HG03097 (cell line): ENCODE measurements at regions not wholly inside any gene's neighbourhood (a gene's known extent, or its start where the extent isn't known, plus 50 kb on each side); places are given as distances from the start of the nearest gene placed in this dataset.

Experiments used
- ATAC-seq: cut with Tn5 transposase; IDR thresholded peaks from one replicate; pipeline ENCODE4 v1.9.1; 2021; ENCODE audit not compliant: unreplicated experiment, low FRiP score

GRCh38 chr5:56596155-56596554, 219.2 kb upstream of the MAP3K1 start:
- no peak for ATAC-seq

DNA sequence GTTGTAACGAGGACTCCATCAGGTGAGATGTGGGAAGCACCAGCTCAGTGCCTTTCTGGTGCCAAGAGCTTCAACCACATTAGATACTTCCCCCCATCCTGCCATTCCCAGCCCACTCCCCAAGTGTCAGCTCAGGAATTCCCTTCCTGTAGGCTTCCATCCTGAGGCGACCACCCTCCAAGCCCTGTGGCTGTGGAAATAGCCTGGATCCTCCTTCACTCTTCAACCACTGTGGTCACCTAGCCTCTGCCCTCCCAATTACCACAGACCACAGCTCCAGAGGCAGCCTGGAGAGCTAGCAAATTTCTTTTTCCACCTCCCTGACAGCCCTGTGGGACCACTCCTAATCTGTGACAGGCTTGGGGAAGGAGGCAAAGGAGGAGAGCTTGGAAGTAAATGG, 219.8 kb upstream of the MAP3K1 start:
- no peak for ATAC-seq

GRCh38 chr5:56594792-56595191, 220.6 kb upstream of the MAP3K1 start:
- ATAC-seq = no peak

- ATAC-seq = no peak
Measured at GRCh38 chr5:56591081-56591480, 224.3 kb upstream of the MAP3K1 start.

DNA sequence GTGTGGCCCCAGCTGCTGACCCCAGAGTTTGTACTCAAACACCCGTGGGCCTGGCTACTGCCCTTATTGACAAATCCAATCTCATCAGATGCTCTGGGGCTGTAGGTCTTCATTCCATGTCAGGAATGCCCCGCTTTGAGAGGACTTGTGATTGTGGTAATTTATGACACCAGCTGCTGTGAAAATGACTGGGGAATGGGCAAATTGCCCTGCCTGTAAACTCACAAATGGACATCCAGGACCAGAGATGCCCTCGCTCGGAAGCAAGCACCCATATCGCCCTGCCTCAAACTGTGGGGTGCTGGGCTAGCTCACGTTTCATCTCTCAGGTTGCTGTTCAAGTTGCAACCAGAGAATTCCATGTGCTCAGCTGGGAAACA, 225.9 kb upstream of the MAP3K1 start:
- ATAC-seq = no peak

- ATAC-seq = peak; percentile 98
Measured at GRCh38 chr5:56588636-56589480, 226.5 kb upstream of the MAP3K1 start.

DNA sequence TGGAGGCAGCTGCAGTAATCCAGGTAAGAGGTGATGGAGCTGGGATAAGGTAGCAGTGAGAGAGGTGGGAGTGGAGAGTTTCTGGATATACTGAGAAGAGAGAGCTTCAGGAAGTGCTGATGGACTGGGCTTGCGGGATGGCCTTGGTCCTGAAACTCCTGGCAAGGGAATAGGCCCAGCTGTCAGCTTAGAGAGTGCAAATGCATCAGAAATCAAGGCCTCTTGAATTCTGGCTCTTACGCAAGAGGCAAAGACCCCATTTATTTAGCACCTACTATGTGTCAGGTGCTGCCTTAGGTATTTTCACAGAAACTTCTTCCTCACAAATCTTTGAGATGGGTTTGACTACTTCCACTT, 227.2 kb upstream of the MAP3K1 start:
- no peak for ATAC-seq

- ATAC-seq = no peak
Measured at GRCh38 chr5:56587381-56588130, 227.8 kb upstream of the MAP3K1 start.

- no peak for ATAC-seq
Measured at GRCh38 chr5:56585999-56586691, 229.2 kb upstream of the MAP3K1 start.

DNA sequence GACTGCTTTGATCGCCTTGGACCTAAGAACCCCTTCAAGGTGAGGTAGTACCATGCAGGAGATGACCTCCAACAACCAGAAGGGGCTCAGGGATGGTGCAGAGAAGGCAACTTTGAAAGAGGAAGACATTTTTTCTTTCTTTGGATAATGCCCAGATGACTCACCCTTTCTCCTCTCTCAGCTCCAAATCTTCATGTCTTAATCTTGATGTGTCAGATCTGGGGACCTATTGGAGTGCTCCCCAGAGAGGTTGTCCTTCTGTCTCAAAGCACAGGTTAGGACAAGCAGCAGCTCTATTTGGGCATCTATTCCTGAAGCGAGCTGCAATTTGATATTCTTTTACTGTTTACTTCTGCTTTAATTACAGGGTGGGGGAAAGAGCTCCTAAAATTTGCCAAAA, 229.9 kb upstream of the MAP3K1 start:
- ATAC-seq = no peak

DNA sequence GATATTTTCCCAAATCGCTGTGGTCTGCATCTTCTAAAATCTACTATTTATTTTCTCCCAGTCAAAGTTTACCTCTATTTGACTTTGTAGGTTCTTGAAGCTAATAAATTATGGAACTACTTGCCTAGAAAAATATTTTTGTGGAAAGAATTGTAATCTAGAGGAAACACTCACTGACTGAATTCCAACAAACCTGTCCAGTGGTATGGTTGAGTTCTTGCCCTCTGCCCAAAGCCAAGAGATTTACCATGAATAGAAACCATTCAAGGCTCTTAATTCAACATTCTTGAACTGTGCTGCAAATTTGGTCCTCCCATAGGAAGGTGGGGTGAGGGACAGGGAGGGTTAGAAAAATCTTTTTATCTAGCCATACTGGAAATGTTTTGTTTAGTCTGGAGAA, 233.9 kb upstream of the MAP3K1 start:
- no peak for ATAC-seq

- no peak for ATAC-seq
Measured at GRCh38 chr5:56580864-56581263, 234.5 kb upstream of the MAP3K1 start.

DNA sequence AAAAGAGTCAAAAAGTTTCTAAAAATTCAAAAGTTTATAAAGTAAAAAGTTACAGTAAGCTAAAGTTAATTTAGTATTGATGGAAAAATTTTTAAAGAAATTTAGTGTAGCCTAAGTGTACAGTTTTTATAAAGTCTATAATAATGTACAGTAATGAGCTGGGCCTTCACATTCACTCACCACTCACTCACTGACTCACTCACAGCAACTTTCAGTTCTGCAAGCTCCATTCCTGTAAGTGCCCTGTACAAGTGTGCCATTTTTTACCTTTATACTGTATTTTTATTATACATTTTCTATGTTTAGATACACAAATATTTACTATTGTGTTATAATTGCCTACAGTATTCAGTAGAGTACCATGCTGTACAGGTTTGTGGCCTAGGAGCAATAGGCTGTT, 239.5 kb upstream of the MAP3K1 start:
- ATAC-seq = no peak

- ATAC-seq = no peak
Measured at GRCh38 chr5:56574778-56575177, 240.6 kb upstream of the MAP3K1 start.

DNA sequence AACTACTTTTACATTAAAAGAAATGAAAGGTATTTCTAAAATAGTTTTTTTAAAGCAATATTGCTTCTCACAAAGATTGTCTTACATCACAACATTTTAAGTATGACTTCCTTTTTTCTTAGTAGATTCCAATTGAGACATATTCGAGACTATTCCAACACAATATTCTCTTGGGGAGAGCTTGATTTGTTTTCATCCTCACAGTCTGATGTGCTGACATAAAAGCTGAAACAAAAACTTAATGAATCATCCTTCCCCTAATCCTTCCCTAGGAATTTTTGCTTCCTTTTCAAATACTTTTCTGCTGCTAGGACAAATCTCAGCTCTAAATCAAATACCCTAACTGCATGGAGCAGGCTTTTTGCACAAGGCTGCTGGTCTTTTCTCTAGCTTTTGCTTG, 245.8 kb upstream of the MAP3K1 start:
- no peak for ATAC-seq

GRCh38 chr5:56569076-56569475, 246.3 kb upstream of the MAP3K1 start:
- no peak for ATAC-seq

DNA sequence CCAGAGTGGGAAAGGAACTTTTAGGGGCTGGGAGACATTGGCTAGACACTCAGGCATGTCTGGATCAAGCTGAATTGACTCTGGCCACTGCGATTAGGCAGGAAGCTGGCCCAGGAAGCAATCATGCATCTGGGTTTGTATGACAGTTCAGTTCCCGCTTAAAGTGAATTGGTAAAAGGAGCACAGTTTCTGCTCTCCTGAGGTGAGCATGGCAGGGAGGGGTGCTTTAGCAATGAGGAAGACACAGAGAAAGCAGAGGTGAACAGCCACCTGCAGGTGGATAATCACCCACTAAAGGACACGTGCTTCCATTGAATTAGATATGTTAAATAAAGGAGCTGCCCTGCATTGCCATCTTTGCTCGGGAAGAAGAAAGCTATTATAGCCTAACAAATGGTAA, 248.1 kb upstream of the MAP3K1 start:
- no peak for ATAC-seq

DNA sequence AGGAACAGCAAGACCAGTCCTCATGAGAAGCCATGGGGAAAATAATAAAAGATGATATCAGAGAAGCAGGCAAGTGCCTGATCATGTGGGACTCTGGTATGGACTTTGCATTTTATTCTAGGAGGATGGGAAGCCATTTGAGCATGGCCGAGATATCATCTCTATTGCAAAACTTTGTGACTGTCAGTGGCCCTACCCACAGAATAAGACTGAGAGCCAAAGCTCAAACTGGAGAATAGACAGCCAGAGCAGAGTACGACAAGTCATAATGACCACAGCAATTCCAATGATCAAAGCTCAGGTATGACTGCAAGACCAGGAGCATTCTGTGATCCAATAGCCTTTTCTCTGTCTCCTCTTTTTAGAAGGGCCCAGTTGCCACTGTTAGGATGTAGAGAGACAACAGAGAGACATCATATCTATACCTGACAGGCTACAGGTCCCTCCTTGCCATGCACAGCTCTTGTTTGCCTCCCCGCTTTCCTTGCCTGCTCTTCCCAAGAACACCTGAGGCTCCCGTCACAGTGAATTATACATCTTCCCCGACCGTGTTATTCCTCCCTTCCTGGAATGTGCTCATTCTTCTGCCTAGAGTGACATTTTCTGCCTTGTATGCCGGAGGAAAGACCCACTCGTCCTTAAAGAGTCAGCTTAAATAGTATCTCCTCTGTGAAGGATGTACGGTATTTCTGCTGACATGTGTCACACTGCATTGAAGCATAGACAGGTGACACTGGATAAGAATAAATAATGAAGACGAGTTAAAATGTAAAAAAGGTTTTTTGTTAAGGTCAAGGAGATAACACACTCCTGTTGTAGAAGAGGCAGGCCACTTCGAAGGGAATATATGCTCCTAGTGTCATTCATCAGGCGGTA, 248.7 kb upstream of the MAP3K1 start:
- no peak for ATAC-seq

- no peak for ATAC-seq
Measured at GRCh38 chr5:56565644-56566043, 249.7 kb upstream of the MAP3K1 start.

DNA sequence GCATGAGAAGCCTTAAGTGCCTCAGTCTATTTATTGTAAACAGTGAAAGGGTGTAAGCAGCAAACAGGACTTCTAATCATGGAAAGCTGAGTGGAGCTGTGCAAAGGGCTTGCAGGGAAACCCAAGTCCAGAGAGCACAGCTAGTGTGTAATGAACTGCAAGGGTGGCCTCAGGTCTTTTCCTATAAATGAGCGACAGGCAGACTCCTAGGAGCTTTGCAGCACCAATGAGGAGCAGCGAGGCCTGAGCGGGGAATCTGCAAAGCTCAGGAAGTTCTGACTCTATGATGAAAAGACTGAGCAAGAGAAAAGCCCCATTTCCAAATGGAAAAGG, 250.1 kb upstream of the MAP3K1 start:
- no peak for ATAC-seq
